BJ (cell line): ENCODE measurements at regions not wholly inside any gene's neighbourhood (a gene's known extent, or its start where the extent isn't known, plus 50 kb on each side); places are given as distances from the start of the nearest gene placed in this dataset.

Experiments
- CTCF ChIA-PET: fragments of 350-600 bp; formaldehyde crosslinking; extraction: SDS; loops from one replicate; lab custom pipeline; 2021; ENCODE audit warnings: antibody characterized with exemption, inconsistent platforms; lab: Yijun Ruan, JAX
- POLR2A ChIA-PET: fragments of 300-600 bp; sonication (Branson Sonifier 250); formaldehyde crosslinking; extraction: SDS; loops from one replicate; lab custom pipeline; 2021; ENCODE audit warnings: antibody characterized with exemption; lab: Charles Lee
- DNase-seq: peaks from one replicate; pipeline ENCODE4 v3.0.0-alpha.2; 2011; ENCODE audit warnings: low read depth
- H3K27me3 ChIP-seq: 2 replicates; pipeline ENCODE4 v1.6.0; 2011; ENCODE audit warnings: low read length; ENCODE audit not compliant: control insufficient read depth, insufficient read depth
- H3K36me3 ChIP-seq: 2 replicates; pipeline ENCODE4 v1.5.1; 2011; ENCODE audit warnings: low read length; ENCODE audit not compliant: control insufficient read depth, insufficient read depth
- H3K4me3 ChIP-seq: 2 replicates; pipeline ENCODE4 v1.5.1; 2011; ENCODE audit warnings: low read depth, mild to moderate bottlenecking, control low read depth, low read length
- TF ChIP-seq, protein P1 (sequence below): IDR thresholded peaks from 2 replicates; pipeline ENCODE4 v1.5.1; 2011; ENCODE audit warnings: low read depth, mild to moderate bottlenecking, control low read depth, inconsistent platforms, low read length, moderate library complexity; ENCODE audit not compliant: insufficient read depth

DNA sequence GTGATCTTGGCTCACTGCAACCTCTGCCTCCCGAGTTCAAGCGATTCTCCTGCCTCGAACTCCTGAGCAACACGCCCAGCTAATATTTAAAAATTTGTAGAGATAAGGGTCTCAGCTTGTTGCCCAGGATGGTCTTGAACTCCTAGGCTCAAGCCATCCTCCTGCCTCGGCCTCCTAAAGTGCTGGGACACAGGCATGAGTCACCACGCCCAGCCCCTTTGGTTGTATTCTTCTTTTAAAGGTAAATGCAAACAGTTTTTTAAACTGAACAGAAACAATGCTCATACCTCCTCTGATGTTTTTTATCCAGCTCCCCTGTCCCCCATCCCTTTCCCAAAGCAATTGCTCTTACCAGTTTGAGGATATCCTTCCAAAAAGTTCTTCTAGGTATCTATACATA, 79.5 kb upstream of the DUSP5 start:
- TF ChIP-seq, protein P1, sequence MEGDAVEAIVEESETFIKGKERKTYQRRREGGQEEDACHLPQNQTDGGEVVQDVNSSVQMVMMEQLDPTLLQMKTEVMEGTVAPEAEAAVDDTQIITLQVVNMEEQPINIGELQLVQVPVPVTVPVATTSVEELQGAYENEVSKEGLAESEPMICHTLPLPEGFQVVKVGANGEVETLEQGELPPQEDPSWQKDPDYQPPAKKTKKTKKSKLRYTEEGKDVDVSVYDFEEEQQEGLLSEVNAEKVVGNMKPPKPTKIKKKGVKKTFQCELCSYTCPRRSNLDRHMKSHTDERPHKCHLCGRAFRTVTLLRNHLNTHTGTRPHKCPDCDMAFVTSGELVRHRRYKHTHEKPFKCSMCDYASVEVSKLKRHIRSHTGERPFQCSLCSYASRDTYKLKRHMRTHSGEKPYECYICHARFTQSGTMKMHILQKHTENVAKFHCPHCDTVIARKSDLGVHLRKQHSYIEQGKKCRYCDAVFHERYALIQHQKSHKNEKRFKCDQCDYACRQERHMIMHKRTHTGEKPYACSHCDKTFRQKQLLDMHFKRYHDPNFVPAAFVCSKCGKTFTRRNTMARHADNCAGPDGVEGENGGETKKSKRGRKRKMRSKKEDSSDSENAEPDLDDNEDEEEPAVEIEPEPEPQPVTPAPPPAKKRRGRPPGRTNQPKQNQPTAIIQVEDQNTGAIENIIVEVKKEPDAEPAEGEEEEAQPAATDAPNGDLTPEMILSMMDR = no peak

DNA sequence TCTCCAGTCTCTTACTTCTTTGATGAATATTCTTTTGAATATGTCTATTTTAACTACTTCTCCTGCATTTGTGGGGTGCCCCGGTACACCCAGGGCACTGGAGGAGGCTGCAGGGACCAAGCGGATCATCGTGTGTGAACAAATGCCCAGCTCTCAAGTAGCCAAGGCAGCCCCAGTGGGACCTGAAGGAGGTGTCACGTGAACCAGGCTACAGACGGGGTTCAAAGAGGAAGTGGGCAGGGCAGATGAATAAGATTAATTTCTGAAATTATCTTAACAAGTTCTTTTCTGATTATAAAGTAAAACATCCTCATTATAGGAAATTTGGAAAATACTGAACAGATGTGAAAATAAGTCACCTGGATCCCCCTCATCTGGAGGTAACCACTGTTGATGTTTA, 78.4 kb upstream of the DUSP5 start:
- H3K4me3 ChIP-seq = no peak overlapping the region
- no peaks in the 10 kb centered on the region for H3K36me3 ChIP-seq
- ChIA-PET CTCF (no interaction called here), POLR2A (no interaction called here)
- no peak for DNase-seq
- TF ChIP-seq, protein P1 = no peak
- no peaks in the 10 kb centered on the region for H3K27me3 ChIP-seq

More for the DNA sequence above, 79.5 kb upstream of the DUSP5 start:
- POLR2A ChIA-PET = interaction anchor here (0.8 kb wide), 1 partner anchor 496 kb away, joined by 8 read pairs; no protein-coding TSS in a partner anchor
- Histone ChIP-seq H3K27me3 (no peaks in the 10 kb centered on the region), H3K4me3 (no peak overlapping the region), H3K36me3 (no peaks in the 10 kb centered on the region)
- DNase-seq = no peak
- CTCF ChIA-PET = no interaction called here

DNA sequence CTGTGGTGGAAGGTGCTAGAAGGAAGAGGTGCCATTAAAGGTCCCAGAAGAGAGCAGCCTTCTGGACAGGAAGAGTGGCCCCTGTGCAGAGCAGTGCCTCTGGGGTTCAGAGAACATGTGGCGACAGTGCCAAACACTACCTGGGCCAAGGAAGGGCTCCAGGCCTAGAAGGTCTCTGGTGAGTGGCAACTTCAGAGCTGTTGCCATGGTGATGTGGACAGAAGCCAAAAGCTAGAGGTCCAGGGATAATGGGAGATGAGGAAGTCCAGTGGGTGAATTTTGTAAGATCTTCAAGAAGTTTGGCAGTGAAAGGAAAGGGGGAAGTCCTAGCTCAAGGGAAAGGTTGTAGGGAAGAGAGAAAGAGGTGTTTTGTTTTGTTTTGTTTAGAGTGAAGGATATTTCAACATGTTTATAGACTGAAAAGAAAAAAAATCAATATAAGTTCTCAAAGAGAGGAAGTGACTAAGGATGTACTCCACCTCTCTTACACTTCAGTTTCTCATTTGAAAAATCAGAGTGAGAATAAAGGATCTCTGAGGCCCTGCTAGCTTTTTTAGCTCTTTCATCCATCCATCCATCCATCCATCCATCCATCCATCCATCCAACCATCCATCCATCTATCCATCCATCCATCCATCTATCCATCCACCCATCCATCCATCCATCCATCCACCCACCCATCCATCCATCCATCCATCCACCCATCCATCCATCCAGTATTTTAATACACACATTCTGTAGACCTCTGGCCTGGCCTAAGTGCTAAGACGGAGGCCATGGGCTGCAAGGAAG, 77.1 kb upstream of the DUSP5 start:
- ChIA-PET CTCF (interaction anchor here (1.4 kb wide), 2 partner anchors 66 to 86 kb away, joined by 3 to 4 read pairs; no protein-coding TSS in a partner anchor), POLR2A (no interaction called here)
- H3K4me3 ChIP-seq = no peak overlapping the region
- no peak for DNase-seq
- TF ChIP-seq, protein P1 = no peak
- no peaks in the 10 kb centered on the region for H3K36me3 ChIP-seq
- no peaks in the 10 kb centered on the region for H3K27me3 ChIP-seq

DNA sequence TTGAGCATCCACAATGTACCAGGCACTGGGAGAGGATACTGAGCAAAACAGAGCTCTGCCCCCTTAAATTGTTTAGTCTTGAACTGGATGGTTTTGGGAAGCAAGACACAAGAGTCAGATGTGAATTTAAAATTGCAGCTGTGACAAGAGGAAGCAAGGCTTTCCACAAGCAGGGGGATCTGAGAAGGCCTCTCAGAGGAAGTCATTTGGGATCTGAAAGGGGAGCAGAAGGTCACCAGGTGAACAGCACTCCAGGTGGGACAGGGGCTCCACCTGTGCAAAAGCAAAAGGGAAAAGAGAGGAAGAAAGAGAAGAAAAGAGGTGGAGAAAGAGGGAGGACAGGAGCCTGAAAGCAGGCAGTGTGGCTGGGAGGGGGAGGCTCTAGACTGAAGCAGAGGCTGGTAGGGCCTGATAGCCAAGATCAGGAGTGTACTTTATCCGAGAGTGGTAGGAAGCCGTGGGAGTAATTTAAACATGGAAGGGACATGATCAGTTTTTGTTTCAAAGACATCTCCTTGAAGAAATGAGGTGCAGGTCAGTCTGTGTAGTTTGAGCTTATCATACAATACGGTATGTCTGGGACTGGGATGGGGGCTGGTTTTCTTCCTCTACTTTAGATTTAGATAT, 76.1 kb upstream of the DUSP5 start:
- TF ChIP-seq, protein P1 = no peak
- Histone ChIP-seq H3K4me3 (no peak overlapping the region), H3K27me3 (no peaks in the 10 kb centered on the region), H3K36me3 (no peaks in the 10 kb centered on the region)
- no peak for DNase-seq
- CTCF ChIA-PET = interaction anchor here (0.7 to 1.4 kb wide), 4 partner anchors 8 to 69 kb away, joined by 3 read pairs; no protein-coding TSS in a partner anchor
- POLR2A ChIA-PET = no interaction called here

DNA sequence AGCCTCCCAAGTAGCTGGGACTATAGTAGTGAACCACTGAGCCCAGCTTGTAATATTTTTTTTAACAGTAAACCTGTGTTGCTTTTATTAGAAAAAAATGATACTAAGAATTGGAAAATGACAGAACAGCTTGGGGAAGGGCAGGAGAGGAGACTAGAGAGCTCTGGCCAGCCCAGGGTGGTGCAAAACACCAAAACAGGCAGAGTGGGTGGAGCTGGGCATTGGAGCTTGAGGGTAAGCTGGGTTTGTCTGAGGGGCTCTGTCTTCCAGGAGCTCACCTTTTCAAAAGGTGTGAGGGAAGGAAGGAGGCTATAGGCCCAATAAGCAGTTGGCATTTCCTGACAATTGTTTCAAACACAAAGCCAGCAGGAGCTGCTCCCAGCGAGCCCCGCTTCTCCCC, 75.2 kb upstream of the DUSP5 start:
- Histone ChIP-seq H3K27me3 (no peaks in the 10 kb centered on the region), H3K4me3 (no peak overlapping the region), H3K36me3 (no peaks in the 10 kb centered on the region)
- TF ChIP-seq, protein P1 = no peak
- DNase-seq = no peak
- POLR2A ChIA-PET = no interaction called here
- CTCF ChIA-PET = interaction anchor here (0.7 to 1.0 kb wide), 3 partner anchors 9 to 70 kb away, joined by 3 read pairs; no protein-coding TSS in a partner anchor
